HG03469 (cell line): ENCODE measurements at regions not wholly inside any gene's neighbourhood (a gene's known extent, or its start where the extent isn't known, plus 50 kb on each side); places are given as distances from the start of the nearest gene placed in this dataset.
"Not testable (repeated sequence)": the region's sequence is repeated elsewhere in the genome, so short reads cannot be mapped to it uniquely, and the experiment has no call there.

Experiments used
- ATAC-seq: cut with Tn5 transposase; IDR thresholded peaks from one replicate; pipeline ENCODE4 v1.9.1; 2021; ENCODE audit warnings: mild to moderate bottlenecking, moderate library complexity, moderate number of reproducible peaks; ENCODE audit not compliant: unreplicated experiment

DNA sequence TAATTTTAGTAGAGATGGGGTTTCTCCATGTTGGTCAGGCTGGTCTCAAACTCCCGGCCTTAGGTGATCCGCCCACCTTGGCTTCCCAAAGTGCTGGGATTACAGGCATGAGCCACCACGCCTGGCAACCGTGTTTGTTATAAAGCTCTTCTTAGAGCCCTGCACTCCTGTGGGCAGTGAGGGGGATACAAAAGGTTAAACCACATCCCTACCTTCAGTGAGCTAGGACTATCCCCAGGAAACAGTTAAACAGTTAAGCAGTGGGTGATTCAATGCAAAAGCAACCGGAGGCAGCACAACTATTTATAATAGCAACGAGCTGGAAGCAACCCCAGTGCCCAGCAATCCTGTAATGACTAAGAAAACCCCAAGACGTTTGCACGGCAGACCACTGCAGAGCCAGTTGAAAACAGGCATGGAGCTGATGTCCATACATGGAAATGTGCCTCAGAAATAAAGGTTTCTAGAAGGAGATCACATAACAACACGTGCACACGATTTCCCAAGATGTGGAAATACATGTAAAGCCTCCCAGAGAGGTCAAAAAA is 107.2 kb upstream of the LYZL2 start:
- peak; percentile 86 for ATAC-seq

DNA sequence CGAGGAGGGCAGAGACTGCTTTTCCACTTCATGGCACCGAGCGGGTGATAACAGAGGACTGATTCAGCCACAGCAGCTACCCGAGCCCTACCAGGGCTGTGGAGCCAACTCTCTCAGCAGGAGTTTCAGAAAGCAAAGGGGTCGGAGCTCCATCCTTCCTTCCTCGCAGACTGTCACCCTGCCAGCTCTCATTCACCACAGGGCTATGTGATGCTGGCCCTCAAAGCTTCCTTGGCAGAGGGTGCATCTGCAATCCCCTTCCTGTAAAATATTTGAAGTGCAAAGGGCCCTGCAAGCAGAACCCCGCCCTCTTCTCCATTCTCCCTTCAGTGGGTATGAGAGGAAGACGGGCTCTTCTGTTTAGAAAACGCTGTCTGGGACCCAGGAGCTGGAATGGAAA is 105.3 kb upstream of the LYZL2 start:
- ATAC-seq, result no peak

DNA sequence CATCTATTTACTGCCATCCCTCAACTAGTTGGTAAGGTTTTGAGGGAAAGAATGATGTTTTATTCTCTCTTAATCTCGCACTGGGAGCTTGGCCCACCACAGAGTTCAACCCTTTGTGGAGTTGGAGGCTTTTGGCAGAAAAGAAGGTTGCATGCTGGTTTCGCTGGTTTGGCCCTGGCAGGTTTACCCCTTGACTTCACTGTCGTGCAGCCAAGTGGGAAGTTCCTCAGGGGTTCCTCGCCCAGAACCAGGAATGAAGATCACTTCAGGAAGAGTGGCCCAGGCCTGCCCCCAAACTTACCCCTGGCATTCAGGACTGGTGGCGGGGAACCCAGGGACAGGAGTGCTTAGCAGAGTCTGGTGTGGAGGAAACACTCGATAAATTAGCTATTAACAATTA is 103.1 kb upstream of the LYZL2 start:
- no peak for ATAC-seq

DNA sequence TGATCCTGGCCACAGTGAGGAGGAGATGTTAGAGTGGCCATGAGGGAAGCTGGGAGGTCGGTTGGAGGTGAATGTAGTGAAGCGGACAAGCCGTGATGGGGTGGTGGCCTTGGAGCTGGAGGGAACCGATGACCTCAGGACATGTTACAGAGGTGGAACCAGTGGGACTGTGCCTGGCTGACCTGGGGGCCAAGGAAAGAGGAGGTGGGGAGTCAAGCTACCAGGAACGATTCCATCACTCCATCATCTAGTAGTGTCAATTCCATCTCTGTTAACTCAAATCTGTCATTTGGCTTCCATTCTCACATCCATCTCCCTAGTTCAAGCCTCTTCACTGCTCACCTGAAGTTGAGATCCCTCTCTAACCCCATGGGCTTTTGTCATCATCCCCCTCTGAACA is 102.4 kb upstream of the LYZL2 start:
- ATAC-seq, result no peak

DNA sequence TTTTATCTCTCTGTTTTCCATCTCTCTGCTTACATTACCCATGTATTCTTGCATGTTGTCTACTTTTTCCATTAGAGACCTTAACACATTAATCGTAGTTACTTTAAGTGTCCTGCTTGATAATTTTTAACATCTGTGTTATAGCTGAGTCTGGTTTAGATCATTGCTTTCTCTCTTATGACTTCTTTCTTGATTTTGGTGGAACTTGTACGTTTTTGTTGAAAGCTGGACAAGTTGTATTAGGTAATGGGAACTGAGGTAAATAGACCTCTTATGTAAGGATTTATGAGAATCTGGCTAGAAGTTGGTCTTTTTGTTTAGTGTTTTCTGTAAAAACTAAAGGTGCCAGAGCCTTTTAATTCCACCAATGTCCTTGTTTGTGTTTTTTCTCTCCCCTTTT is 100.8 kb upstream of the LYZL2 start:
- no peak for ATAC-seq

DNA sequence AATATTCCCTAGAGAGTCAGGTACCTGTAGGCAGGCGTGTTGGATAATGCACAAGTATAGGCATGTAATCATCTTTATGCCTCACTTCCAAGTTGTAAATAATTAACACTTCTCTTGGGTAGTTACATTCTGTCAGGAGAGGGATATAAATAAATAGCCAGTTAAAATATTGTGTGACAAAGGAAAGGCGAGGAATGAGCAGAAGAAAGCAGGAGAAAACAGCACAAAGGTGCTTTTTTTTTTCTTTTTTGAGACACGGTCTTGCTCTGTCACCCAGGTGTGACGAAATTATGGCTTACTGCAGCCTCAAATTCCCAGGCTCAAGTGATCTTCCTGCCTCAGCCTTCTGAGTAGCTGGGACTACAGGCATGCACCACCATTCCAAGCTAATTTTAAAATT is 99.2 kb upstream of the LYZL2 start:
- ATAC-seq, result no peak

DNA sequence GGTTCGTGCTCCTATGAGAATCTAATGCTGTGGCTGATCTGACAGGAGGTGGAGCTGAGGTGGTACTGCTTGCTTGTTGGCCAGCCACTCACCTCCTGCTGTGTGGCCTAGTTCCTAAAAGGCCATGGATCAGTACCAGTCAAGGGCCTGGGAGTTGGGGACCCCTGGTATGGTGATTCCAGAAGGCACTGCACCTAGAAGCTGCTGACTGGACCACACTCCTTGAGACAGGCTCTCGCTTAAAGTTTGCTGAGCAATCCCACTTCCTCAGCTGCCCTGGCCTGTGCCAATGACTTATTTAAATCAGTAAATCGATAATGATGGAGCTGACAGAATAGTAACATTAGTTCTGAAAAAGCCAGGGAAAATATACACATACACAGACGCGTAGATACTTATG is 98.6 kb upstream of the LYZL2 start:
- ATAC-seq, result no peak

DNA sequence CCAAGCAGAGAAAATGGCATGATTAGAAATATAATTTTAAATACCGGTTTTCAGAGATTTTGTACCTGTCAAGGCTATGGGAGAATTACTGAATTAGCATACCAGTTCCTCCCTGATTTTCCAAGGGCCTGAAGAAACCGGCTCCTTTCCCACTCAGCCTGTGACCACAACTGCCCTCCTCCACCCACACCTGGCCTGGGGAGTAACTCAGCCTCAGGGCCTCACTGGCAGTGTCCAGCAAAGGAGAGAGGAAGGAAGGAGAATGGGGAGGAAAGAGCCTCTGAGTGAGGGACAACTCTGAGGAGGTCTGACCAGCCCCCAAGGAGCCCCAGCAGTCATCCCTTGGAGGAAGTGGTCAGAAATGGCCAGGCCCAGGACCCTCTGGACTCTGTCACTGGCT is 98.0 kb upstream of the LYZL2 start:
- no peak for ATAC-seq

DNA sequence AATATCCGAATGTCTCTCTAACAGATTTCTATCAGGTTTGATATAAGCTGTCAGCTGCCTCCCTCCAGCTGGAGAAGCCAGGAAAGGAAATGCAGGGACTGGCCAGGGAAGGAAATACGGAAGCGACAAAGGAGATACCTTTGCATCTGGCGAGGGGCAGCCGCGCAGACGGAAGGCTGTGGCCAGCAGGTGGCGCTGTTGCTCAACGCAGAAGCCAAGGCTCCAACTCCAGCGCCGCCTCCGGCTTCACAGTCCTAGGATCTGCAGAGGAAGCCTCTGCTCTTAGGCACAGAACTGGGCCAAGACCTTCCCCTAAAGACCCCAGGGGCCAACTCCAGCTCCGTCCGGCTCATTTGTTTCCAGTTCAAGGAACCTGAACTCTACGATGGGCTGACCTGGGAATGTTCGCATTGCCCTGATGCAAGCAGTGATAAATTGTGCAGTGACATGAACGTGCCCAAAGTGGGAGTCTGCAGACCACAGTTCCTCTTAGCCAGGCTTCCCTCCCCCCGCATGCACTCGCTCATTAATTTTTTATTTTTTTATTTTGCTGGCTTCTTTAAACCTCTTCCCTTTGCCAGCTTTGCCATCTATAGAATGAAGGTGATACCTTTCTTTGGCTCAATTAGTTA is 97.3 kb upstream of the LYZL2 start:
- peak; percentile 57 for ATAC-seq

DNA sequence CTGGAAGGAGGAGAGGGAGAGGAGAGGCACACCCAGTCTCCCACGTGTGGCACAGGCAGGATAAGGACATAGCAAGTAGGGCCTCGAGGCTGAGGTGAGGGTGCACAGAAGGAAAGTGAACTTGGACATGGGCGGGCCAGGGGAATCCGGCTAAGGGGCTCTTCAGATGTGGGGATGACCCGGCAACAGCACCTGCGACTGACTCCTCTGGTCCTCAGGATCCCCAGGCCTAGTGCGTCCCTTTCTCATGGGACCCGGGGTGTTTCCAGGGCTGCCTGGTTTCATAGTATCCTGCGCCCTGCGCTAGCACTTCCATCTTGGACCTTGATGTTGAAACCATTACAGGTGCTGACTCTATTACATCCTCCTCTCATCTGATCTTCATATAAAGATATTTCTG is 96.1 kb upstream of the LYZL2 start:
- ATAC-seq, result no peak

DNA sequence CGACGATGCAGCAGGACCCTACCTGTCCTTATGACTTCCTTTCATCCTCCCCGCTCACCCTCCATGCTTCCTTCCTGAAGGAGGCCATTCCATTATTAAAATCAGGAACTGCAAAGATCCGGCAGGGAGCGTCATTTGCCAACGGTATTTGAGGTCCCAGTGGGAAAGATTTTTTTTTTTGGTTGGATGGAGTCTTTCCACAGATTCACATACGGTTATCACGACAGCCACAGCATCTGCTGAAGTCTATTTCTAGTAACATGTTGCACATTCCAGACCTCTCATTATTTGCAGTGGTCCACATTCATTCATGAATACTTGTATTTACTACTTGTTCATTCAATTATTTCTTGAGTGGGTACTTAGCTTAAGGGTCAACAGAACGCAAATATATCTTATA is 94.7 kb upstream of the LYZL2 start:
- no peak for ATAC-seq

DNA sequence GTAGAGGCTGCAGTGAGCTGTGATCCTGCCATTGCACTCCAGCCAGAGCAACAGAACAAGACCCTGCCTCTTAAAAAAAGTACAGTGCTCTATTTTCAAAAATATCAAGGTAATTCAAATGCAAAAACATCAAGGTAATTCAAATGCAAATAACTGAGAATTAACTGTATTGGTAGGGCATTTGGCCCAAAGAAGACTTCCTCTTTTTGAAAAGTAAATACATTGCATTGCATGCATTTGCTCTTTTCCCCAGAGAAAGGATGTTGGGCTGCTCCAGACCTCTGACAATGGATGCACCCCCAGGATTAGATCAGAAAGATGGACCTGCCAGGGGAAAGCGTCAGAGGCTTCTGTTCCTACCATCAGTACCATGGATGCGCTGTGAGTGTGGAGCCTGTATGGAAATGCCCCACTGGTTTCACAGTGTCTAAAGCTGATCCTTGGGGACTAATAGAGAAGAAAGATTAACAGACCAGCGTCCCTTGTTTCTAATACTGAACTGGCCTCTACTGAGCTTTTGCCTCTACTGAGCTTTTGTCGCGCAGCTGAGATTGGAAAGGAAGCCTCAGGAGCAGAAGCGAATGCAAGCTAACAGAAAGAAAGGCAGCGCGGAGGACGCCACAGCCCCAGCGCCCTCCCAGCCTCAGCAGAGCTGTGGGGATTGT is 93.5 kb upstream of the LYZL2 start:
- ATAC-seq, result no peak

DNA sequence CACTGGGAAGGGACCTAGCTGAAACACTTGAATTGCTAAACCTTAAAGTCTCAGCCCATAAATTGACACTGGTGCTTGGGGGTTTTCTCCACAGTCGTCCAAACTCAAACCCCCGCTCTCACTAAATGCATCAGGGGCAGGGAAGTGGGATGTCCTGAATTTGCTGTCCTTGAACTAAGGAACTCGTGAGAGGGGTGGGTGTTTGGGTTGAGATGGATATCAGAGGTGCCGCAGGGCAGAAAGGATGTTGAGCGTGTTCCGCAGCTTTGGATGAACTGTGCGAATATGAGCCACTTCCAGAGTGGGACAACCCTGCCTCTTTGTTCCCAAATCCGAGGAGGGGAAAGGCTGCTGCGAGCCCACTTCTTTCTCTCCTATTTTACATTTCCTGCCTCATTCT is 90.3 kb upstream of the LYZL2 start:
- ATAC-seq, result no peak

DNA sequence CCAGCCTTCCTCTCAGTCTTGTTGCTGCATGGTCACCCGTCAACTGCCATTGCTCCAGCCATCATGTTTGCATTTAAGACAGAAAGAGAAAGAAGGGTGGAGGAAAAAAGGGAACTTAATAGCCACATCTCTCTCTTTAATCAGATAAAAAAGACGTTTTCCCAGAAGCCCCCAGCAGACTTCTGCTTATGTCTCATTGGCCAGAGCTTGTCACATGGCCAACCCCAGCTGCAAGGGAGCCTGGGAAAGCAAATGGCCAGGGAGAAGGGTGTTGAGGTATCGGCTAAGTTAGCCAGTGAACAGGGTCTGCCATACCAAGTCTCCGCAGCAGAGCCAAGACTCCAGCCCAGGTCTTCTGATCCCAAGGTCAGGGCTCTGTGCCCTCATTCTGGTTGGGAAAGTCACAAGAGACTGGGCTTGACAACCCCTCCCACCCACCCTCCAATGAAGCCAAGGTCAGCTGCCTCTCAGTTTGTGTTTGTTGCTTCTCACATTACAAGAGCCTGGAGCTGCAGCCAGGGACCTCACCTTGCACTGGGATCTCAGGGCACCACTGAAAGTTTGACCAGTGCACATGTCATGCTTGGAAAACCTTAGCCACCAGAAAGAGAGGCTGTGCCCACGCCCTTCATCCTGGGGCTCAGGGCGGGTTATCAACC is 80.3 kb upstream of the LYZL2 start:
- no peak for ATAC-seq

DNA sequence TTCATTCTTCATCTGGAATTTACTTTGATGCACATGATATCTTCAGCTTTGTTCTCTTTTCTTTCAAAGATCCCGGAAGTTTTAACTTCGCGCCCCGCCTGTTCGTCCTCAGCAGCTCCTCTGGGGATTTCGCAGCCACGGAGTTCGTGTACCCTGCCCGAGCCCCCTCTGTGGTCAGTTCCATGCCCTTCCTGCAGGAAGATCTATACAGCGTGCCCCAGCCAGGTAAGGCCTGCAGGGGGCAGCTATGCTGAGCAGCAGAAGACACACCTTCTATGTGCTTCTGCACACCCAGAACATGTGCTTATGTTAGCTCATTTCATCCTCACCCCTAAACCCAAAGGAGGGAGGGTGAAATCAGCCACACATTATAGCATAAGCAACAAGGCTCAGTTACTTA is 79.7 kb upstream of the LYZL2 start:
- no peak for ATAC-seq

DNA sequence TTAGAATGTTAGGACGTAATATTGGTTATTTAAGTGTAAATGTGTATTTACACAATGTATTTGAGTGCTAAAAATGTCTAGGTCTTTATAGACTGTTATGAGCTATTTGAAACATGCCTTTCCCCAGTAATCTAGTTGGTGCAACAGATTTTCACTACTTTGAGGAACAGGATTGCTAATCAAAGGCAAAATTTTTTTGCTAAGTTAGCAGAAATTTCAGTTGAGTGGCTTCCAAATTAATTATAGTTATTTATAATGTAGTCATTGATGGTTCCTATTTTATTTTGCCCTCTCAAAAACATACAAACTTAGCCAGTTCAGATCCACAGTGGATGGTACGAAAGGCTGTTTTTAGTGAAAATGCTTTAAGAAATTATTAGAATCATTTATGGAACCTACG is 78.7 kb upstream of the LYZL2 start:
- ATAC-seq, result no peak

DNA sequence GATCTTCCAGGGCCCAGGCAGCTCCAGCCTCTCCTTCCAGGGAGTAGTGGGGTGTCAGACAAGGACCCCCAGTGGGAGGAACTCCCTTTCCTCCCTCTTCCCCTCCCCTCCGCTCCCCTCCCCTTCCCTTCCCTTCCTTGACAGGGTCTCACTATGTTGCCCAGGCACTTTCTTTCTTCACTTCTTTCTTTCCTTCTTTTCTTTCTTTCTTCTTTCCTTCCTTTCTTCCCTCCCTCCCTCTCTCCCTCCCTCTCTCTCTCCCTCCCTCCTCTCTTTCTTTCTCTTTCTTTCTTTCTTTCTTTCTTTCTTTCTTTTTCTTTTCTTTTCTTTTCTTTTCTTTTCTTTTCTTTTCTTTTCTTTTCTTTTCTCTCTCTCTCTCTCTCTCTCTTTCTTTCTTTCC is 76.6 kb upstream of the LYZL2 start:
- ATAC-seq, result not testable (repeated sequence)

DNA sequence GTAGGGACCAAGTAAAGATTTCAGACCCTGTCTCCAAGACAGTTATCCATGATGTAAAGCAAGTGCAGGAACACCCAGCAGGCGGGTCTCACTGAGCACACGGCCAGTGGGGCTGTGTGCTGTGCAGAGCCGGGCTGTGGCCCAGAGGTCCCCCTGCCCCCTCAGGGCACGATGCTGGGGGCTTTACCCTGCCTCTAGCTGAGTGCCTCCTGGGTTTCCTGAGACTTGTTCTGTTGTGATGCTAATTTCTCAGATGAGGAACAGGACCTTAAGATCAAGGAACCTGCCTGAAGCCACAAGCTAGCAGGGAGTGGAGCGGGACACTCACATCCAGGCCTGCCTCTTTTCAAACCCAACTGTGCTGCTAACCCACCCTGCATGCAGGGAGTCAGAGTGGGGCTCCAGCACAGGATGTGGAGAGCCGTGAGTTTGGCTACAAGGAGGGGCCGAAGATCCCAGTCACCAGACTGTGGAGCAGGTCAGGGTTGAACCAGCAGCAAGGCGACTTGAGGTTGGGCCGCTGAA is 76.1 kb upstream of the LYZL2 start:
- no peak for ATAC-seq

DNA sequence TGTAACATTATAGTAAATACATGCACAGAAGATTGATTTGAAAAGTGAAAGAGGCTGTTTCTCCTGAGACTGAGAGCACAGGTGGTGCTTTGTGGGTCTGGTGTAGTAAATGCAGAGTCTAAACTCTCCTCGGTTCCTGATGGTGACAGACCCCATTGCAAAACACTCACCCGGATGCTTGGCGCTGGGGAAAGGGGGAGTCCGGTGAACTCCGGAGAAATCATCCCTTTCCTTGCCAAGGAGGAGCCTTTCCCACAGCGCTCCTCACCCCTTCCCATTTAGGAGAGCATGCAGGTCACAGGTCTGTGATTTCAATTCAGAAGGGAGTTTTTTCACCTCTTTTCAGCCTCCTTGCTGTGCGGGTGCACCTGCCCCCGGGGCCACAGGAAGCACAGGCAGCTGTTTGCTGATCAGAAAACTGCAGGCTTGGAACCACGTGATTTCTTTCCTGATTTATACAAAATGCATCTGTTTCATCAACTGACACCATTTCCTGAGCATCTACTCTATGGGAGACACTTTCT is 75.6 kb upstream of the LYZL2 start:
- ATAC-seq, result no peak

DNA sequence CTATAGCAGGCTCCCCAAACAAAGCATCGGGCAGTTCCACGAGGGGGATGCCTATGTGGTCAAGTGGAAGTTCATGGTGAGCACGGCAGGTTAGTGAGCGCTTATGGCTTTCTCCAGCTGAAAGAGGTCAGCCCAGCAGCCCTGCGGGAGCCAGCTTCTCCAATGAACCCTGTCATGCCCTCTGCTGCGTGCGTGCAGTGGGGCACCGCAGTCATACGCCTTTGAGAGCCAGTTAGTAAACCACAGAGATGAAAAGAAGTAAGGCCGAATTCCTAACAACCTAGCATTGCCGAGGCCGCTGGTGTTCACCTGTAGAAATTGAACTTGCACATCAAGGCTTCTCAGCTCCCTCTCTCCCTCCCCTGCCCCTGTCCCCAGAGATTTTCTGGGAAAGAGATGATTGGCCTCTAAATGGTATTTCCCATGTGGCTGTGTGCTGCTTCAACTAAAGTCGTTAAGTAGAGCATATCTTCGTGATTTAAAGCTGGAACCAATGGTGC is 75.1 kb upstream of the LYZL2 start:
- ATAC-seq, result not testable (repeated sequence)

DNA sequence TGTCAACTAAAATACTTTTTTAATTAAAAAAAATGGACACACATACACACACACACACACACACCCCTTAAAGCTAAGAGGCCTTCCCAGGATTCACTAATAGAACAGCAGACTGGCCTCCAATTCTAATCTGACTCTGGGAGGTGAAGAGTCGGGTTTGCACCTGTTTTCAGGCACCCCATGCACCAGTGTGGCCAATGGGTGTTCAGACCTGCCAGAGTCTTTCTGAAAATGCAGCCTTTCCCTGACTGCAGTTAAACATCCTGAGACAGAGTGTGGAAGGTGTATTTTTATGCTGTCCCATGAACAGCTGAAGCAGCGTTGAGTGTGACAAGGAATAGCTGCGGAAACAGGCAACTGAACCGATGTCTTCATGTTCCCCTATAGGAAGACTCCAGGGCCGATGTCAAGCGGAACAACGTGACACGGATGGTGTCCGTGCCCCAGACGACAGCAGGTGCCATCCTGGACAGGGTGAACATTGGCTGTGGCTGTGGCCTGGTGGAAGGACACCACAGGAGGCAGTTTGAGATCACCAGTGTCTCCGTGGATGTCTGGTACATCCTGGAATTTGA is 74.6 kb upstream of the LYZL2 start:
- no peak for ATAC-seq
